SK-N-MC (cell line): ENCODE measurements at regions not wholly inside any gene's neighbourhood (a gene's known extent, or its start where the extent isn't known, plus 50 kb on each side); places are given as distances from the start of the nearest gene placed in this dataset.

Experiments
- EZH2 ChIP-seq: fragments of 200-600 bp; sonication (generic); IDR thresholded peaks from one replicate; pipeline ENCODE4 v1.6.1; 2017; ENCODE audit warnings: antibody characterized with exemption
- POLR2AphosphoS5 ChIP-seq: IDR thresholded peaks from 2 replicates; pipeline ENCODE4 v1.6.1; 2012; ENCODE audit warnings: mild to moderate bottlenecking, low read depth, low read length, borderline replicate concordance

DNA sequence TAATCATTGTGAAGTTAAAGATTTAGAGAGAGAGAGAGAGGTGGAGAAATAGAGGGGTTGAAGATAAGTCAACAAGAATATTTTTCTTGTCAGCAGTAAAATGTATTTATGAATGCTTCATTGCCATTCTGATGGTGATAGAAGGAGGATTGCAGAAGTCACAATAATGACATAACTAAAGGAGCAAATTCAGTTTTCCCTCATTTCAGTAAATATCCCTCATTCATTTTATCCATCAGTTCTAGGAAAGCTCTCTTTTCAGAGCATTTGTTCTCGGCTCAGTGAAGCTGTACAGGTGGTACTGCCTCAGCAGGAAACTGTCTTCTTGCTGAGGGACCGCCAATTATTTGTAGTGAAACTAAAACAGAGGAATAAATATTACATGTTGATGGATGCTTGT is 681.4 kb downstream of the CETN3 start:
- no peak for TF ChIP-seq POLR2AphosphoS5
- TF ChIP-seq EZH2 = no peak
